Fibroblast of pulmonary artery (primary cell): ENCODE measurements at regions not wholly inside any gene's neighbourhood (a gene's known extent, or its start where the extent isn't known, plus 50 kb on each side); places are given as distances from the start of the nearest gene placed in this dataset.

Experiments
- DNase-seq: peaks from one replicate; pipeline ENCODE4 v3.0.0-alpha.2; 2010; ENCODE audit warnings: low read depth
- H3K4me3 ChIP-seq: replicated peaks from 2 replicates; pipeline ENCODE4 v1.5.1; 2011; ENCODE audit warnings: low read depth, mild to moderate bottlenecking, control low read depth, low read length, moderate library complexity
- CTCF ChIP-seq: IDR thresholded peaks from 2 replicates; pipeline ENCODE4 v1.5.1; 2011; ENCODE audit warnings: mild to moderate bottlenecking, control low read depth, low read length, inconsistent platforms; ENCODE audit errors: missing control alignments

- TF ChIP-seq CTCF = no peak
- no peak overlapping the region for H3K4me3 ChIP-seq
- DNase-seq = no peak
Observed at GRCh38 chr10:29407280-29407858, 118.5 kb downstream of the LYZL1 start.
